ENCODE measurements at regions not wholly inside any gene's neighbourhood (a gene's known extent, or its start where the extent isn't known, plus 50 kb on each side); places are given as distances from the start of the nearest gene placed in this dataset.

DNA sequence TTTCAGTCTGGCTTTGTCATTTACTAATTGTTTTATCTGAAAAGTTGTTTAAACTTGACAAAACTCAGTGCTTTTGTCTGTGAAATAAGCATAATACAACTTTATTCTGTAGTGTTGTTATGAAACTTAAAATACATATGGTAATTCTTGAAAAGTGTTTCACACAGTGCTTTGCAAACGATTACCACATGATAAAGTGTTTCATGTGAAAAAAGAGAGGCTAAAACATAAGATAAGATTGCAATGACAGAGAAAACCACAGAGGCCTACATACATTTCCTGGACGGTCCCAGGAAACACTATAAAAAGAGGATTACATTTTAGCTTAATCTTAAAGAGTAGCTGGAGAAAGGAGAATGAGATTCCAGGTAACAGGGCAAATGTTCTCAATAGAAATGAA lies 1934.6 kb upstream of the LRRTM1 start:
- TF ChIP-seq, protein P1, sequence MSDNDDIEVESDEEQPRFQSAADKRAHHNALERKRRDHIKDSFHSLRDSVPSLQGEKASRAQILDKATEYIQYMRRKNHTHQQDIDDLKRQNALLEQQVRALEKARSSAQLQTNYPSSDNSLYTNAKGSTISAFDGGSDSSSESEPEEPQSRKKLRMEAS (IDR thresholded peaks at IDR 0.05), result no peak
- TF ChIP-seq CREB1 (IDR thresholded peaks at IDR 0.05; ENCODE audit: low read depth), result no peak
- TF ChIP-seq RAD21 (IDR thresholded peaks at IDR 0.05; ENCODE audit: low read depth), result no peak
- no peak for TF ChIP-seq CEBPB (IDR thresholded peaks at IDR 0.05)
- TF ChIP-seq FOXM1 (IDR thresholded peaks at IDR 0.05; ENCODE audit: borderline replicate concordance, low read depth), result no peak
- TF ChIP-seq TCF12 (IDR thresholded peaks at IDR 0.05; ENCODE audit: low read depth), result no peak
- TF ChIP-seq YY1 (IDR thresholded peaks at IDR 0.05; ENCODE audit: low read depth), result no peak
- TF ChIP-seq, protein P2, sequence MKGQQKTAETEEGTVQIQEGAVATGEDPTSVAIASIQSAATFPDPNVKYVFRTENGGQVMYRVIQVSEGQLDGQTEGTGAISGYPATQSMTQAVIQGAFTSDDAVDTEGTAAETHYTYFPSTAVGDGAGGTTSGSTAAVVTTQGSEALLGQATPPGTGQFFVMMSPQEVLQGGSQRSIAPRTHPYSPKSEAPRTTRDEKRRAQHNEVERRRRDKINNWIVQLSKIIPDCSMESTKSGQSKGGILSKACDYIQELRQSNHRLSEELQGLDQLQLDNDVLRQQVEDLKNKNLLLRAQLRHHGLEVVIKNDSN (IDR thresholded peaks at IDR 0.05), result no peak
- no peak for TF ChIP-seq TEAD4 (IDR thresholded peaks at IDR 0.05)
- no peak for TF ChIP-seq ZBTB7A (IDR thresholded peaks at IDR 0.05; ENCODE audit: low read depth)
- TF ChIP-seq EP300 (IDR thresholded peaks at IDR 0.05; ENCODE audit: borderline replicate concordance), result no peak
- TF ChIP-seq EGR1 (IDR thresholded peaks at IDR 0.05), result no peak
